Testis (tissue), 2 donors: ENCODE measurements at regions not wholly inside any gene's neighbourhood (a gene's known extent, or its start where the extent isn't known, plus 50 kb on each side); places are given as distances from the start of the nearest gene placed in this dataset.

ENCODE experiments used
- POLR2A ChIP-seq: fragments of 450-650 bp; IDR thresholded peaks from one replicate; pipeline ENCODE4 v1.6.1; 2017; ENCODE audit warnings: antibody characterized with exemption, mild to moderate bottlenecking, moderate library complexity
- TF ChIP-seq, protein P1 (sequence below), 3 experiments: fragments of 450-650 bp in 2 of 3; fragments of 200-600 bp in 1 of 3; sonication (generic) in 1 of 3; IDR thresholded peaks; one replicate each; pipeline ENCODE4 v1.5.1; 2016 to 2019; ENCODE audit warnings: antibody characterized with exemption in 3 of 3, mild to moderate bottlenecking in 2 of 3, moderate library complexity in 1 of 3

DNA sequence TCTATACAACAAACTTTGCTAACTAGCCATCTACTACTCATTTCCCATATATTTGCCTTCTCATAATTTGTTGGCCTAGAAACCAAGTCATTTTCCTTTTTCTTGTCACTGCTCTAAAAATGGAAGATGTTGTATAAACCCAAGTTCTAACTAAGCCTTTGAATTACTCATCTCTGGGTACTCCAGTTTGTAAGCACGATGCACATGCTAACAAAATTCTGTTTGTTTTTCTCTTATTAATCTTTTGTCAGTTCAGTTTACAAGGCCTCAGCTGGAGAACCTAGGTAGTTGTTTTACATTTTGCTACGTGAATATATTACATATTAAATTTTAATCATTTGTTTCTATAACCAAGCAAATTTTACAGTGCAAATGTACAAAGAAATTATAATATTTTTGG, 663.2 kb upstream of the RGS18 start:
- TF ChIP-seq, protein P1, sequence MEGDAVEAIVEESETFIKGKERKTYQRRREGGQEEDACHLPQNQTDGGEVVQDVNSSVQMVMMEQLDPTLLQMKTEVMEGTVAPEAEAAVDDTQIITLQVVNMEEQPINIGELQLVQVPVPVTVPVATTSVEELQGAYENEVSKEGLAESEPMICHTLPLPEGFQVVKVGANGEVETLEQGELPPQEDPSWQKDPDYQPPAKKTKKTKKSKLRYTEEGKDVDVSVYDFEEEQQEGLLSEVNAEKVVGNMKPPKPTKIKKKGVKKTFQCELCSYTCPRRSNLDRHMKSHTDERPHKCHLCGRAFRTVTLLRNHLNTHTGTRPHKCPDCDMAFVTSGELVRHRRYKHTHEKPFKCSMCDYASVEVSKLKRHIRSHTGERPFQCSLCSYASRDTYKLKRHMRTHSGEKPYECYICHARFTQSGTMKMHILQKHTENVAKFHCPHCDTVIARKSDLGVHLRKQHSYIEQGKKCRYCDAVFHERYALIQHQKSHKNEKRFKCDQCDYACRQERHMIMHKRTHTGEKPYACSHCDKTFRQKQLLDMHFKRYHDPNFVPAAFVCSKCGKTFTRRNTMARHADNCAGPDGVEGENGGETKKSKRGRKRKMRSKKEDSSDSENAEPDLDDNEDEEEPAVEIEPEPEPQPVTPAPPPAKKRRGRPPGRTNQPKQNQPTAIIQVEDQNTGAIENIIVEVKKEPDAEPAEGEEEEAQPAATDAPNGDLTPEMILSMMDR (IDR thresholded peaks at IDR 0.05), result no peak
- TF ChIP-seq POLR2A, result no peak
